ENCODE measurements at regions not wholly inside any gene's neighbourhood (a gene's known extent, or its start where the extent isn't known, plus 50 kb on each side); places are given as distances from the start of the nearest gene placed in this dataset.

GRCh38 chr20:60167812-60168211 is 209.6 kb downstream of the CDH26 start:
- TF ChIP-seq, protein P1, sequence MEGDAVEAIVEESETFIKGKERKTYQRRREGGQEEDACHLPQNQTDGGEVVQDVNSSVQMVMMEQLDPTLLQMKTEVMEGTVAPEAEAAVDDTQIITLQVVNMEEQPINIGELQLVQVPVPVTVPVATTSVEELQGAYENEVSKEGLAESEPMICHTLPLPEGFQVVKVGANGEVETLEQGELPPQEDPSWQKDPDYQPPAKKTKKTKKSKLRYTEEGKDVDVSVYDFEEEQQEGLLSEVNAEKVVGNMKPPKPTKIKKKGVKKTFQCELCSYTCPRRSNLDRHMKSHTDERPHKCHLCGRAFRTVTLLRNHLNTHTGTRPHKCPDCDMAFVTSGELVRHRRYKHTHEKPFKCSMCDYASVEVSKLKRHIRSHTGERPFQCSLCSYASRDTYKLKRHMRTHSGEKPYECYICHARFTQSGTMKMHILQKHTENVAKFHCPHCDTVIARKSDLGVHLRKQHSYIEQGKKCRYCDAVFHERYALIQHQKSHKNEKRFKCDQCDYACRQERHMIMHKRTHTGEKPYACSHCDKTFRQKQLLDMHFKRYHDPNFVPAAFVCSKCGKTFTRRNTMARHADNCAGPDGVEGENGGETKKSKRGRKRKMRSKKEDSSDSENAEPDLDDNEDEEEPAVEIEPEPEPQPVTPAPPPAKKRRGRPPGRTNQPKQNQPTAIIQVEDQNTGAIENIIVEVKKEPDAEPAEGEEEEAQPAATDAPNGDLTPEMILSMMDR (IDR thresholded peaks at IDR 0.05; ENCODE audit: insufficient read depth, low read depth, low read length), result no peak
- no peak for TF ChIP-seq EZH2 (IDR thresholded peaks at IDR 0.05; ENCODE audit: insufficient read depth, low read length)

Measured in astrocyte (in vitro differentiated cells and primary cell).